ENCODE measurements at regions not wholly inside any gene's neighbourhood (a gene's known extent, or its start where the extent isn't known, plus 50 kb on each side); places are given as distances from the start of the nearest gene placed in this dataset.

GRCh38 chr1:56151402-56151801, 428.0 kb downstream of the PLPP3 start:
- Histone ChIP-seq H3K4me1 (peaks cover 0 to 20% (median 0%) of the 10 kb centered on the region in 3 donors), H3K36me3 (no peaks in the 10 kb centered on the region), H3K27me3 (no peaks in the 10 kb centered on the region), H3K4me3 (no peak overlapping the region), H3K9me3 (no peaks in the 10 kb centered on the region), H3K27ac (peak overlapping the region in 1 of 4 donors; percentile 30)
- intact Hi-C loops (cut with DNase I), result no loop called here
- DNase-seq, result no peak
- WGBS, 2 donors, result 77 to 80% methylated on average over 2 of the region's 2 CpGs
- TF ChIP-seq CTCF (IDR thresholded peaks at IDR 0.05), result no peak
- TF ChIP-seq POLR2A (IDR thresholded peaks at IDR 0.05), result no peak

- H3K27ac ChIP-seq, result peak overlapping the region in 2 of 4 donors; percentile 30 to 60
- H3K4me1 ChIP-seq, result peaks cover 0 to 24% (median 0%) of the 10 kb centered on the region in 3 donors
- intact Hi-C loops (cut with DNase I), result no loop called here
- no peaks in the 10 kb centered on the region for H3K9me3 ChIP-seq
- TF ChIP-seq POLR2A (IDR thresholded peaks at IDR 0.05) (no peak), CTCF (IDR thresholded peaks at IDR 0.05) (no peak)
- H3K36me3 ChIP-seq, result no peaks in the 10 kb centered on the region
- WGBS, 2 donors, result 79 to 85% methylated on average over 5 of the region's 5 CpGs
- DNase-seq, result no peak
- H3K27me3 ChIP-seq, result no peaks in the 10 kb centered on the region
- no peak overlapping the region for H3K4me3 ChIP-seq
Measured at GRCh38 chr1:56150441-56151215, 428.7 kb downstream of the PLPP3 start.

- whole genome bisulfite sequencing, 2 donors, result 81% methylated on average over 6 of the region's 6 CpGs
- intact Hi-C loops (cut with DNase I), result no loop called here
- H3K27ac ChIP-seq, result no peak overlapping the region
Measured at GRCh38 chr1:56149761-56150160, 429.6 kb downstream of the PLPP3 start.

GRCh38 chr1:56148326-56149193, 430.8 kb downstream of the PLPP3 start:
- Histone ChIP-seq H3K9me3 (no peaks in the 10 kb centered on the region), H3K4me3 (no peak overlapping the region), H3K36me3 (no peaks in the 10 kb centered on the region), H3K4me1 (peaks cover 0 to 26% (median 0%) of the 10 kb centered on the region in 3 donors), H3K27ac (no peak overlapping the region), H3K27me3 (no peaks in the 10 kb centered on the region)
- DNase-seq, result no peak
- 62 to 66% methylated on average over 6 of the region's 6 CpGs for WGBS, 2 donors
- intact Hi-C loops (cut with DNase I), result no loop called here
- no peak for TF ChIP-seq POLR2A (IDR thresholded peaks at IDR 0.05)
- TF ChIP-seq CTCF (IDR thresholded peaks at IDR 0.05), result peak in 1 of 6 experiments; percentile 38

More at GRCh38 chr1:56149761-56150160, 429.6 kb downstream of the PLPP3 start:
- DNase-seq, result no peak
- H3K4me3 ChIP-seq, result no peak overlapping the region
- H3K36me3 ChIP-seq, result no peaks in the 10 kb centered on the region
- H3K4me1 ChIP-seq, result peaks cover 0 to 24% (median 0%) of the 10 kb centered on the region in 3 donors
- H3K27me3 ChIP-seq, result no peaks in the 10 kb centered on the region
- TF ChIP-seq POLR2A (IDR thresholded peaks at IDR 0.05) (no peak), CTCF (IDR thresholded peaks at IDR 0.05) (no peak)
- H3K9me3 ChIP-seq, result no peaks in the 10 kb centered on the region

- intact Hi-C loops (cut with DNase I), result no loop called here
- TF ChIP-seq CTCF (IDR thresholded peaks at IDR 0.05), result no peak
- TF ChIP-seq POLR2A (IDR thresholded peaks at IDR 0.05), result no peak
- Histone ChIP-seq H3K9me3 (no peaks in the 10 kb centered on the region), H3K4me3 (no peak overlapping the region), H3K36me3 (no peaks in the 10 kb centered on the region), H3K27me3 (no peaks in the 10 kb centered on the region), H3K27ac (peak overlapping the region in 2 of 4 donors; percentile 64 to 78), H3K4me1 (peaks cover 0 to 21% (median 0%) of the 10 kb centered on the region in 3 donors)
- WGBS, 2 donors, result 69 to 94% methylated on average over 1 of the region's 1 CpG
- DNase-seq, result no peak
Measured at GRCh38 chr1:56147459-56147858, 431.9 kb downstream of the PLPP3 start.
